ENCODE measurements at regions not wholly inside any gene's neighbourhood (a gene's known extent, or its start where the extent isn't known, plus 50 kb on each side); places are given as distances from the start of the nearest gene placed in this dataset.
"Not testable (repeated sequence)": the region's sequence is repeated elsewhere in the genome, so short reads cannot be mapped to it uniquely, and the experiment has no call there.

DNA sequence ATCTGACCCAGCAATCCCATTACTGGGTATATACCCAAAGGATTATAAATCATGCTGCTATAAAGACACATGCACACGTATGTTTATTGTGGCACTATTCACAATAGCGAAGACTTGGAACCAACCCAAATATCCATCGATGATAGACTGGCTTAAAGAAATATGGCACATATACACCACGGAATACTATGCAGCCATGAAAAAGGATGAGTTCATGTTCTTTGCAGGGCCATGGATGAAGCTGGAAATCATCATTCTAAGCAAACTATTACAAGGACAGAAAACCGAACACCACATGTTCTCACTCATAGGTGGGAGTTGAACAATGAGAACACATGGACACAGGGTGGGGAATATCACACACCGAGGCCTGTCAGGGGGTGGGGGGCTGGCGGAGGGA is 390.4 kb downstream of the RAB38 start:
- WGBS (ENCODE audit: insufficient coverage, low lambda C conversion rate), result no CpG with 5 or more reads among the region's 7 CpGs
- H3K4me3 ChIP-seq (ENCODE audit: low read length); H3K36me3 ChIP-seq (ENCODE audit: control insufficient read depth, insufficient read depth, low read length); H3K27ac ChIP-seq (ENCODE audit: low read length); H3K4me1 ChIP-seq (ENCODE audit: control insufficient read depth, insufficient read depth, low read length); H3K9me3 ChIP-seq (ENCODE audit: control insufficient read depth, low read depth, low read length); H3K27me3 ChIP-seq (ENCODE audit: control insufficient read depth, insufficient read depth, low read length); DNase-seq: not testable (repeated sequence)

DNA sequence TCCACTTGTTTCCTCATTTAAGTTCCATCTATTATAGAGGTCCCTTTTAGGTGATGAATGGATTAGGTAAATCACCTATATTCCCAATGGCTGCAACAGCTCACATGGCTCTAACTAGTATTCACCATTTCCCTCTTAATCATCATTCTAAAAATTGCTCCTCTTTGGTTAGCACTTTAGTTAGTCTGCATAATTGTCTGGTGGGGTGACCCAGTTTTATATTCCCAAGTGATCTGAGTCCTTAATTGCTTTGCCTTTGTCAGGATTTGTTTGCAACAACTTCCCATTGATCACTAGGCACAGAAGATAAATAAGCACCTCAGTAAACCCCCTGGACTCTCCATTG is 395.2 kb downstream of the RAB38 start:
- H3K27ac ChIP-seq (ENCODE audit: low read length), result no peak overlapping the region
- H3K4me1 ChIP-seq (ENCODE audit: control insufficient read depth, insufficient read depth, low read length), result no peaks in the 10 kb centered on the region
- no peak for DNase-seq
- peaks cover 2% of the 10 kb centered on the region for H3K9me3 ChIP-seq (ENCODE audit: control insufficient read depth, low read depth, low read length)
- no peaks in the 10 kb centered on the region for H3K27me3 ChIP-seq (ENCODE audit: control insufficient read depth, insufficient read depth, low read length)
- no peaks in the 10 kb centered on the region for H3K36me3 ChIP-seq (ENCODE audit: control insufficient read depth, insufficient read depth, low read length)
- H3K4me3 ChIP-seq (ENCODE audit: low read length), result no peak overlapping the region

DNA sequence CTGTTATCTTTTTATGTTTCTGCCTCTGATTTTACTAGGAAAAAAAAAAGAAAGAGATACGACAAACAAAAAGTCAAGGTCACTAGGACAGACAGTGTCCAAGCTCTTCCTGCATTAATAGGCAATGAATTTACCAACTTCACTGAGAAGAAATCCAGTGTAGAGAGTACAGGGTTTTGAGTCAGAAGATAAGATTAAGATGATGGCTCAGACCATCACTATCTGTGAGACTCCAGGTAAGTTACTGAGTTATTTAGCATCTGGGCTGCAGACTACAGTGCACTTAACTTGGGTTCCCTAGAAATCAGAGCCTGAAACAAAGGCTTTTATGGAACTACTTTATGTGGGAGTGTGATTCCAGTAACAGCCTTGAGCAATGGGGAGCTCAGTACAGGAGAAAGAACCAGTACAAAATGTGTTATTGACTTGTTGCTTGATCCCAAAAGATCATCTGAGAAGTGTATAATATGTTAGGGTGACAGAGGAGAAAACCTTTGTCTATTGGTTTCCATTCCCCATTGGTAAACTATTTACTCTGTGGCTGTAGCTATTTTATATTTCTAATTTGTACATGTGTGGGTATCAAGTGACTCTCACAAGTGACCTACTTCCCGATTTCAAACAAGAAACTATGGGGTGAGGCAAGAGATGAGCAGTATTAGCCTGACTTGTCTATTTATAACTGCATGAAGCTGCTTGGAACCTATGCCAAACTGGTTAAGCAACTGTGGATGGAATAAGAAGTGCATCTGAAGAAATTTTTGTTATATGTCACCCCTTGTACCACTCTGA is 395.8 kb downstream of the RAB38 start:
- Histone ChIP-seq H3K9me3 (ENCODE audit: control insufficient read depth, low read depth, low read length) (peaks cover 2% of the 10 kb centered on the region), H3K36me3 (ENCODE audit: control insufficient read depth, insufficient read depth, low read length) (no peaks in the 10 kb centered on the region), H3K27ac (ENCODE audit: low read length) (no peak overlapping the region), H3K27me3 (ENCODE audit: control insufficient read depth, insufficient read depth, low read length) (no peaks in the 10 kb centered on the region), H3K4me1 (ENCODE audit: control insufficient read depth, insufficient read depth, low read length) (peaks cover 5% of the 10 kb centered on the region), H3K4me3 (ENCODE audit: low read length) (no peak overlapping the region)
- WGBS (ENCODE audit: insufficient coverage, low lambda C conversion rate), result 43% methylated on average over 2 of the region's 2 CpGs
- DNase-seq, result no peak

DNA sequence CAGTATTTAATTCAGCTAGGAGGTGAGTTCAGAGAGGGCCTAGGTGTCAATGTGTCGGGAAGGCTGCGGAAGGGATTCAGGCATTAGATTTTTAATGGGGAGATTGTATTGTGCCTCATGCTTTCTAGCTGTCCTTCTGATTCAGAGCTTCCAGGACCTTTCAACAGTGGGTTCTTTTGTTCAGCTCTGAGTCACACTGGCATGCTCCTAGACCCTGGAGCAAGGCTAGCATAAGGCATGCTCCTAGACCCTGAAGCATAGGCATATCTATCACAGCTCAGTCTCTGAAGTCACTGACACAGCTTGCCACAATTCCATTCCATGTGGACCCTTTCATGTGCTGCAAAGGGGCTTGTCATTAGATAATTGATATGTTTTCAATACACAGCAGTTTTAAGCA is 396.9 kb downstream of the RAB38 start:
- H3K4me1 ChIP-seq (ENCODE audit: control insufficient read depth, insufficient read depth, low read length), result peaks cover 6% of the 10 kb centered on the region
- no peak overlapping the region for H3K27ac ChIP-seq (ENCODE audit: low read length)
- H3K36me3 ChIP-seq (ENCODE audit: control insufficient read depth, insufficient read depth, low read length), result no peaks in the 10 kb centered on the region
- no CpG with 5 or more reads among the region's 2 CpGs for WGBS (ENCODE audit: insufficient coverage, low lambda C conversion rate)
- DNase-seq, result no peak
- H3K9me3 ChIP-seq (ENCODE audit: control insufficient read depth, low read depth, low read length), result peaks cover 2% of the 10 kb centered on the region
- H3K27me3 ChIP-seq (ENCODE audit: control insufficient read depth, insufficient read depth, low read length), result no peaks in the 10 kb centered on the region
- H3K4me3 ChIP-seq (ENCODE audit: low read length), result no peak overlapping the region

DNA sequence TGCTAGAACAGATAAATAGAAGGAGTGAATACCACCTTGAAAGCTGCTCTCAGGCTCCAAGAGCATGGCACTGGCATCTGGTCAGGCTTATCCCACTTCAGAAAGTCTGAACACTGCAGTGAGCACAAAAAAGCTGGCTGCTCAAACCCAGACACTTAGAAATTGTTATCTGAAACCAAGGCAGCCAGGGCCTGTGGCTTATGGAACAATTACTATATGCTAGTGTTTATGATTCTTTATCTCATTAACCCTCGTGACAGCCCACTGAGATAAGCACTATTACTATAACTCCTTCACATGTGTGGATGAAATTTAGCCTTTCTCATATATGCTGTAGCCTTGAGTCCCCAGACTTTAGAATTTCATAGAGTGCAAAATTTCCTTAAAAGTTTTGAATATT is 400.2 kb downstream of the RAB38 start:
- WGBS (ENCODE audit: insufficient coverage, low lambda C conversion rate), result no CpG with 5 or more reads among the region's 1 CpG
- H3K27me3 ChIP-seq (ENCODE audit: control insufficient read depth, insufficient read depth, low read length), result no peaks in the 10 kb centered on the region
- H3K4me1 ChIP-seq (ENCODE audit: control insufficient read depth, insufficient read depth, low read length), result peaks cover 6% of the 10 kb centered on the region
- H3K9me3 ChIP-seq (ENCODE audit: control insufficient read depth, low read depth, low read length), result peaks cover 2% of the 10 kb centered on the region
- H3K4me3 ChIP-seq (ENCODE audit: low read length), result no peak overlapping the region
- DNase-seq, result peak; percentile 32 to 64
- H3K36me3 ChIP-seq (ENCODE audit: control insufficient read depth, insufficient read depth, low read length), result no peaks in the 10 kb centered on the region
- H3K27ac ChIP-seq (ENCODE audit: low read length), result no peak overlapping the region

DNA sequence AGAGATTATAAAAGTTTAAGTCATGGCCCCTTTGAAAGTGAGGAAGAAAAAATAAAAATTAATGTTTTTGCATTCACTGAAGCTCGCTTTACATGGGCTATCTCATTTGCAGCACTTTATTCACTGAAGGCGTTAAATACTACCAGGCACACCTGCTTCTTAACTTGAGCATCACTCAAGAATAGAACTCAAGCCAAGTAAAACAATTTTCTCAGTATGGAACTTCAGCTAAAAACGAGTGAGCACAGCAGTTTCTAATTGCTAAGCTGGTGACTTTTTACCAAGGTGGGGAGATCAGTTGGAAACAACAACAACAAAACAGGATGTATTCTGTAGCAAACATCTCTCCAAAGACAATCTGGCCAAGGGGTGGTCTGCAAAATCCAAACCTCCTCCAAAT is 405.6 kb downstream of the RAB38 start:
- Histone ChIP-seq H3K36me3 (ENCODE audit: control insufficient read depth, insufficient read depth, low read length) (no peaks in the 10 kb centered on the region), H3K9me3 (ENCODE audit: control insufficient read depth, low read depth, low read length) (no peaks in the 10 kb centered on the region), H3K27ac (ENCODE audit: low read length) (no peak overlapping the region), H3K4me1 (ENCODE audit: control insufficient read depth, insufficient read depth, low read length) (peaks cover 5% of the 10 kb centered on the region), H3K4me3 (ENCODE audit: low read length) (no peak overlapping the region), H3K27me3 (ENCODE audit: control insufficient read depth, insufficient read depth, low read length) (no peaks in the 10 kb centered on the region)
- DNase-seq, result no peak
- WGBS (ENCODE audit: insufficient coverage, low lambda C conversion rate), result 100% methylated on average over 2 of the region's 3 CpGs

DNA sequence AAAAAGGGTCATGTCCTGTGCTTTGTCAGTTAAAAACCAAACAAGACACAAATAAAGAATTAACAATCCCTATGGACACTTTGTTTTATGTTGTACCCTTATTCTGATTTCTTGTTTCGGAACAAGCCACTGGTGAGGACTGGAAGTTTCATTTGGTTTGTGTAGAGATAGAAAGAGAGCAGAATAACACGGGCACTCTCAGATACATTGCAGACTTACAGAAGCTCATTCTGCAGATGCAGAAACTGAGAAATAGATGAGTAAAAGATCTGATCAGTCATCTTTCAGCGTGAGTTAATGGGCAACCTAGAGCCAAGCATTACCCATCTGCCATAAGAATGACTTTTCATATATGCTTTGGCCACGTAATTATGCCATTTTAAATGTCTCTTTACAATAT is 407.6 kb downstream of the RAB38 start:
- no peaks in the 10 kb centered on the region for H3K36me3 ChIP-seq (ENCODE audit: control insufficient read depth, insufficient read depth, low read length)
- 94% methylated on average over 2 of the region's 4 CpGs for WGBS (ENCODE audit: insufficient coverage, low lambda C conversion rate)
- peaks cover 2% of the 10 kb centered on the region for H3K4me1 ChIP-seq (ENCODE audit: control insufficient read depth, insufficient read depth, low read length)
- H3K27ac ChIP-seq (ENCODE audit: low read length), result no peak overlapping the region
- no peak overlapping the region for H3K4me3 ChIP-seq (ENCODE audit: low read length)
- H3K9me3 ChIP-seq (ENCODE audit: control insufficient read depth, low read depth, low read length), result no peaks in the 10 kb centered on the region
- no peak for DNase-seq
- H3K27me3 ChIP-seq (ENCODE audit: control insufficient read depth, insufficient read depth, low read length), result no peaks in the 10 kb centered on the region

DNA sequence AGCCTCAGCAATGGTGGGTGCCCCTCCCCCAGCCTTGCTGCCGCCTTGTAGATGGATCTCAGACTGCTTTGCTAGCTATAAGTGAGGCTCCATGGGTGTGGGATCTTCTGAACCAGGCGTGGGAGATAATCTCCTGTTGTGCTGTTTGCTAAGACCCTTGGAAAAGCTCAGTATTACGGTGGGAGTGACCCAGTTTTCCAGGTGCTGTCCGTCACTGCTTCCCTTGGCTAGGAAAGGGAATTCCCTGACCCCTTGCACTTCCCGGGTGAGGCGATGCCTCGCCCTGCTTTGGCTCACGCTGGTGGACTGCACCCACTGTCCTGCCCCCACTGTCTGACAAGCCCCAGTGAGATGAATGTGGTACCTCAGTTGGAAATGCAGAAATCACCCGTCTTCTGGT is 411.2 kb downstream of the RAB38 start:
- not testable (repeated sequence) for H3K27ac ChIP-seq (ENCODE audit: low read length); H3K36me3 ChIP-seq (ENCODE audit: control insufficient read depth, insufficient read depth, low read length); H3K27me3 ChIP-seq (ENCODE audit: control insufficient read depth, insufficient read depth, low read length); H3K4me3 ChIP-seq (ENCODE audit: low read length); H3K4me1 ChIP-seq (ENCODE audit: control insufficient read depth, insufficient read depth, low read length); H3K9me3 ChIP-seq (ENCODE audit: control insufficient read depth, low read depth, low read length); DNase-seq
- WGBS (ENCODE audit: insufficient coverage, low lambda C conversion rate), result no CpG with 5 or more reads among the region's 9 CpGs

DNA sequence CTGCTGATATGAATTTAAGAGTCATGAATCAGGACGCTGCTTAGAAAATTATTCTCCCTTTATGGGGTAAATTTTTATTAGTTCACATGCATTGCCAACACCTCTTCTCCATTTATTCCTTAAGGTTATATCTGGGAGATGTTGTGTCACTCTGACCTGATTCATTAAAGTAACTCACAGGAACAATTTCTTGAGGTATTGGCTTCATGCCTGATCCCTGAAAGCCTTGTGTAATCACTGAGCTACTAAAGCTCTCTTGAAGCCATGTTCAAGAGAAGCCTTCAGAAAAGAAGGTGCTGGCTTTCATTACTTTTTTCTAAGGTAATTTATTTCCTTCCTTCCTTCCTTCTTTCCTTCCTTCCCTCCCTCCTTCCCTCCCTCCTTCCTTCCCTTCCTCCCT is 420.6 kb downstream of the RAB38 start:
- H3K36me3 ChIP-seq (ENCODE audit: control insufficient read depth, insufficient read depth, low read length), result no peaks in the 10 kb centered on the region
- H3K9me3 ChIP-seq (ENCODE audit: control insufficient read depth, low read depth, low read length), result no peaks in the 10 kb centered on the region
- no peaks in the 10 kb centered on the region for H3K4me1 ChIP-seq (ENCODE audit: control insufficient read depth, insufficient read depth, low read length)
- DNase-seq, result no peak
- WGBS (ENCODE audit: insufficient coverage, low lambda C conversion rate), result no CpG with 5 or more reads among the region's 1 CpG
- no peaks in the 10 kb centered on the region for H3K27me3 ChIP-seq (ENCODE audit: control insufficient read depth, insufficient read depth, low read length)
- H3K27ac ChIP-seq (ENCODE audit: low read length), result no peak overlapping the region
- no peak overlapping the region for H3K4me3 ChIP-seq (ENCODE audit: low read length)

DNA sequence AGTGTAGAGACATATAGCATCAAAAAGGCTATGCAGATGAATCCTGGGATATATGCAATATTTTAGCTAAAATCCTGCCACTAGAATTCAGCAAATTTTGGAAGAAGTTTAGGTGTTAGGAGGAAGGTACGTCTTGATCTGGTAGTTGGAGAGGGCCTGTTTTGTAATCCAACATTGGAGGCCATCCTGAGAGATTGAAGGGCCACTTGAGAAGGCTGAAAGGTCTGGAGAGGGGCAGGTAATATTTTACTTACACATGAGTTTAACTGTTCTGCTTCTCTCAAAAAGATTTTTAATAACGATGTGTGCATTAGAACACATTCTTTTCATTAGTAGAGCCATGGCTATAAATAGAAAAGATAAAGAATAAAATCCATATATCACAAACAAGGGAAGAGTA is 422.1 kb downstream of the RAB38 start:
- Histone ChIP-seq H3K27me3 (ENCODE audit: control insufficient read depth, insufficient read depth, low read length) (no peaks in the 10 kb centered on the region), H3K27ac (ENCODE audit: low read length) (no peak overlapping the region), H3K4me1 (ENCODE audit: control insufficient read depth, insufficient read depth, low read length) (no peaks in the 10 kb centered on the region), H3K4me3 (ENCODE audit: low read length) (no peak overlapping the region), H3K9me3 (ENCODE audit: control insufficient read depth, low read depth, low read length) (no peaks in the 10 kb centered on the region), H3K36me3 (ENCODE audit: control insufficient read depth, insufficient read depth, low read length) (no peaks in the 10 kb centered on the region)
- WGBS (ENCODE audit: insufficient coverage, low lambda C conversion rate), result no CpG with 5 or more reads among the region's 2 CpGs
- no peak for DNase-seq

DNA sequence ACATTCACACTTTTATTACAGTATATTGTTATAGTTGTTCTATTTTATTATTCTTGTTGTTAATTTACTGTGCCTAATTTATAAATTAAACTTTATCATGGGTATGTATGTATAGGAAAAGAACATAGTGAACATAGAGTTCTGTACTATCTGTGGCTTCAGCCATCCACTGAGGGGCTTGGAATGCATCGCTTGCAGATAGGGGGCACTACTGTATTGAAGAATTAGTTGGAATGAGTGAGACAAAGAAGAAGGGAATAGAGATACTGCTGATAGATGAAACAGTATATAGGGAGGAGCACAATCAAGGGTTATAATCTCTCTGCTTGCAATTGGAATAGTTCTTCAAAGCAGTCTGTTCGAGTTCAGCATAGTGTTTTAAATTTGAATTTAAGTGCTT is 432.2 kb downstream of the RAB38 start:
- H3K9me3 ChIP-seq (ENCODE audit: control insufficient read depth, low read depth, low read length), result no peaks in the 10 kb centered on the region
- no CpG with 5 or more reads among the region's 2 CpGs for WGBS (ENCODE audit: insufficient coverage, low lambda C conversion rate)
- no peak for DNase-seq
- no peak overlapping the region for H3K4me3 ChIP-seq (ENCODE audit: low read length)
- H3K27me3 ChIP-seq (ENCODE audit: control insufficient read depth, insufficient read depth, low read length), result no peaks in the 10 kb centered on the region
- peaks cover 9% of the 10 kb centered on the region for H3K4me1 ChIP-seq (ENCODE audit: control insufficient read depth, insufficient read depth, low read length)
- no peak overlapping the region for H3K27ac ChIP-seq (ENCODE audit: low read length)
- no peaks in the 10 kb centered on the region for H3K36me3 ChIP-seq (ENCODE audit: control insufficient read depth, insufficient read depth, low read length)

Measured in large intestine (tissue), 3 donors.